ENCODE measurements at regions not wholly inside any gene's neighbourhood (a gene's known extent, or its start where the extent isn't known, plus 50 kb on each side); places are given as distances from the start of the nearest gene placed in this dataset.
A peak's percentile ranks its signal among the peaks of the same experiment; 100 is the strongest.

DNA sequence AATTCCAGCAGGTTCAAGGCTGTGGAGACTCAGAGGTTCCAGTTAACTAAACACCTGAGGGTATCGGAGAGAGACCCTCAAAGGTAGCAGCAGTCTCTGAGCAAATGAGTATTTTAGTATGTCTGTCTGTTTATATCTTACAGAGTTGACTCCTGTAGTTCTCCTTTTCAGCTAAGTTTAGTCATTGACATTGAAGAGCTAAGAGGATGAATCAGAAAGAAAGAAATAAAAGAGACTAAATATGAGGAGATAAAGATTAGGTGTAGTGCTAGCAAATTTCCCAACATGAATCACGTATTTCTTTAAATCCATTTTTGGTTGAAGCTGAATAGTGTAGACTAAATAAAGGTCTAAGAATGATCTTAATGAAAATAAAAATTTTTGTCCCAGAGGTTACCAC, 474.0 kb upstream of the RGMB start:
- 92% methylated on average over 2 of the region's 2 CpGs for WGBS

DNA sequence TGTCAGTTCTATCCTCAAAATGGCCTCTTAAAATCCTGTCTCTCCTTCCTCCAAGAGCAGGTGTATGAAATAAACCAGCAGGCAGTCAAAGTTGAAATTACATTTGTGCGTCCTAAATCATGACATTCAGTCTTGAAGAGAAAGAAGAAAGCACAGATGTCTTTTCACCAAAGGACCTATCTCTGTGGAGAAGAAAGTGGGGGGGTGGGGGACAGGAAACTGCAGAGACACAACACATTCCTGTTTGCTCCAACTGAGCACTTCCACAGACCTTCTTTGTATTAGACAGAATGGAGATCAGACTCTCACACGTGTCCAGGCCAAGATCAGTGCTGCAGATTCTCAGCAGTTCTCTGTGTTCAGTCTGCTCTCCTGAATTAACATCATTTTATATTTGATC, 471.9 kb upstream of the RGMB start:
- no peaks in the 10 kb centered on the region for H3K4me1 ChIP-seq
- DNase-seq (ENCODE audit: extremely low spot score): no peak
- H3K27ac ChIP-seq (replicated peaks in 1 of 4): no peak overlapping the region
- H3K4me3 ChIP-seq: no peak overlapping the region
- H3K27me3 ChIP-seq: no peaks in the 10 kb centered on the region
- WGBS: 64% methylated on average over 2 of the region's 2 CpGs
- no peaks in the 10 kb centered on the region for H3K9me3 ChIP-seq
- no peaks in the 10 kb centered on the region for H3K36me3 ChIP-seq
- TF ChIP-seq POLR2A (IDR thresholded peaks at IDR 0.05; ENCODE audit: low read depth): no peak
- TF ChIP-seq POLR2AphosphoS5 (IDR thresholded peaks at IDR 0.05): no peak
- no peak for TF ChIP-seq EP300 (IDR thresholded peaks at IDR 0.05)
- TF ChIP-seq, protein P1, sequence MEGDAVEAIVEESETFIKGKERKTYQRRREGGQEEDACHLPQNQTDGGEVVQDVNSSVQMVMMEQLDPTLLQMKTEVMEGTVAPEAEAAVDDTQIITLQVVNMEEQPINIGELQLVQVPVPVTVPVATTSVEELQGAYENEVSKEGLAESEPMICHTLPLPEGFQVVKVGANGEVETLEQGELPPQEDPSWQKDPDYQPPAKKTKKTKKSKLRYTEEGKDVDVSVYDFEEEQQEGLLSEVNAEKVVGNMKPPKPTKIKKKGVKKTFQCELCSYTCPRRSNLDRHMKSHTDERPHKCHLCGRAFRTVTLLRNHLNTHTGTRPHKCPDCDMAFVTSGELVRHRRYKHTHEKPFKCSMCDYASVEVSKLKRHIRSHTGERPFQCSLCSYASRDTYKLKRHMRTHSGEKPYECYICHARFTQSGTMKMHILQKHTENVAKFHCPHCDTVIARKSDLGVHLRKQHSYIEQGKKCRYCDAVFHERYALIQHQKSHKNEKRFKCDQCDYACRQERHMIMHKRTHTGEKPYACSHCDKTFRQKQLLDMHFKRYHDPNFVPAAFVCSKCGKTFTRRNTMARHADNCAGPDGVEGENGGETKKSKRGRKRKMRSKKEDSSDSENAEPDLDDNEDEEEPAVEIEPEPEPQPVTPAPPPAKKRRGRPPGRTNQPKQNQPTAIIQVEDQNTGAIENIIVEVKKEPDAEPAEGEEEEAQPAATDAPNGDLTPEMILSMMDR (IDR thresholded peaks at IDR 0.05): no peak
- intact Hi-C loops (cut with DNase I): no loop called here

More for the DNA sequence above, 474.0 kb upstream of the RGMB start:
- Histone ChIP-seq H3K9me3 (no peaks in the 10 kb centered on the region), H3K27ac (replicated peaks in 1 of 4) (no peak overlapping the region), H3K27me3 (no peaks in the 10 kb centered on the region), H3K4me3 (no peak overlapping the region), H3K4me1 (no peaks in the 10 kb centered on the region), H3K36me3 (no peaks in the 10 kb centered on the region)
- TF ChIP-seq EP300 (IDR thresholded peaks at IDR 0.05): no peak
- TF ChIP-seq, protein P1 (IDR thresholded peaks at IDR 0.05): no peak
- no peak for DNase-seq (ENCODE audit: extremely low spot score)
- intact Hi-C loops (cut with DNase I): no loop called here

DNA sequence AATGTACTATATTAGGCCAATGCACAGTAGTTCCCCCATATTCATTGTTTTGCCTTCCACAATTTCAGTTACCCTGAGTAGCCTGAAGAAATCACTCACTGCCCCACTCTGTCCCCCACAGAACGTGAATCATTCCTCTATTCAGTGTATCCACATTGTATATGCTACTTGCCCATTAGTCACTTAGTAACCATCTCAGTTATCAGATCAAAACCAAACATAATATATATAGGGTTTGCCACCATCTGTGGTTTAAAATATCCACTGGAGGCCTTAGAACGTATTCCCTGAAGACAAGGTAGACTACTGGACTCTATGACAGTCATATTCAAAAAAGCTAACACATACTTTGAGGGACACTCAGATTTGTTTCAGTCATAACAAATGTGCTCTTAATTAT, 465.7 kb upstream of the RGMB start:
- Histone ChIP-seq H3K9me3 (no peaks in the 10 kb centered on the region), H3K36me3 (no peaks in the 10 kb centered on the region), H3K27me3 (no peaks in the 10 kb centered on the region), H3K27ac (replicated peaks in 1 of 4) (no peak overlapping the region), H3K4me3 (no peak overlapping the region), H3K4me1 (peaks cover 0 to 9% (median 0%) of the 10 kb centered on the region in 4 donors)
- intact Hi-C loops (cut with DNase I): no loop called here
- no peak for TF ChIP-seq EP300 (IDR thresholded peaks at IDR 0.05)
- TF ChIP-seq, protein P1 (IDR thresholded peaks at IDR 0.05): no peak
- TF ChIP-seq POLR2AphosphoS5 (IDR thresholded peaks at IDR 0.05): no peak
- TF ChIP-seq POLR2A (IDR thresholded peaks at IDR 0.05; ENCODE audit: low read depth): no peak
- WGBS: 78% methylated on average over 2 of the region's 2 CpGs
- DNase-seq (ENCODE audit: extremely low spot score): no peak

DNA sequence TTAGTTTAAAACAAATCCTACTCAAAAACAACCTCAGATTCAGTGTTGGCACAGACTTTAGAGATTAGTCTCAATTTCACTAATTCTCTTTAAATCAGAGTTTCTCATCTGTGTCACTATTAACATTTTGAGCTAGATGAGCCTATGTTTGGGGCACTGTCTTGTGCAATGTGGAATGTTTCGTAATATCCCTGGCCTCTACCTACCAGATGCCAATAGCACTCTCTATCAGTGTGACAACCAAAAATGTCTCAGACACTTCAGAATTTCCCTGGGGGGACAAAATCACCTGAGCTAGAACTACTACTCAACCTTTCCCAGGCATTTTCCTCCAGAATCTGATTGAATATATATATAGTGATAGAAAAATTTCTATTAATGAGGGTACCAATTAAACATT, 465.2 kb upstream of the RGMB start:
- DNase-seq (ENCODE audit: extremely low spot score): no peak
- Histone ChIP-seq H3K4me3 (no peak overlapping the region), H3K9me3 (no peaks in the 10 kb centered on the region), H3K27me3 (no peaks in the 10 kb centered on the region), H3K27ac (replicated peaks in 1 of 4) (no peak overlapping the region), H3K4me1 (peaks cover 0 to 9% (median 0%) of the 10 kb centered on the region in 4 donors), H3K36me3 (no peaks in the 10 kb centered on the region)
- TF ChIP-seq EP300 (IDR thresholded peaks at IDR 0.05): no peak
- TF ChIP-seq, protein P1 (IDR thresholded peaks at IDR 0.05): no peak
- intact Hi-C loops (cut with DNase I): no loop called here
- WGBS: 100% methylated on average over 1 of the region's 1 CpG

DNA sequence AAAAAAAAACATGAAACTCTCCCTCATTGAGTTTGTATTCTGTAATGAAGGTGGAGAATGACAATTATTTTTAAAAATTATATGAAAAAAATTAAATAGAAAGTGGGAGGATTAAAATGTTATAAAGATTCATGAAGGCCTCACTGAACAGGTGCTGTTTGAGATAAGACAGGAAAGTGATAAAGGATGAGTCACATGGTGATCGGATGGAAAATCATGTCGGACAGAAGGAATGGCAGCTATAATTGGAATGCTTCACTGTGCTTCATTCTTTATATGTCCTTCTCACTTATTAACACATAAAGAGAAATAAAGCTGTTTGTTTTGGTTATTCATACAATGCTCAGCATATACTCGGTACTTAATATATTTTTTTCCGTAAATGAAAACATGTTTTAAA, 464.5 kb upstream of the RGMB start:
- peak overlapping the region in 1 of 4 donors; percentile 39 for H3K27ac ChIP-seq (replicated peaks in 1 of 4)
- TF ChIP-seq, protein P1 (IDR thresholded peaks at IDR 0.05): no peak
- TF ChIP-seq EP300 (IDR thresholded peaks at IDR 0.05) (no peak), POLR2A (IDR thresholded peaks at IDR 0.05; ENCODE audit: low read depth) (no peak), POLR2AphosphoS5 (IDR thresholded peaks at IDR 0.05) (no peak)

More for the DNA sequence above, 464.5 kb upstream of the RGMB start:
- intact Hi-C loops (cut with DNase I): no loop called here
- no peak for DNase-seq (ENCODE audit: extremely low spot score)
- Histone ChIP-seq H3K4me3 (no peak overlapping the region), H3K4me1 (peaks cover 0 to 13% (median 3%) of the 10 kb centered on the region in 4 donors), H3K27me3 (no peaks in the 10 kb centered on the region), H3K9me3 (no peaks in the 10 kb centered on the region), H3K36me3 (no peaks in the 10 kb centered on the region)
- 78% methylated on average over 4 of the region's 4 CpGs for whole genome bisulfite sequencing
